Putamen (tissue), 1 donor: ENCODE measurements at regions not wholly inside any gene's neighbourhood (a gene's known extent, or its start where the extent isn't known, plus 50 kb on each side); places are given as distances from the start of the nearest gene placed in this dataset.

Experiments used
- DNase-seq: peaks from one replicate; pipeline ENCODE4 v3.0.0-alpha.2; 2016; ENCODE audit warnings: low spot score

GRCh38 chr12:131486451-131487230 lies 224.2 kb upstream of the SFSWAP start:
- no peak for DNase-seq

- DNase-seq: no peak
Measured at GRCh38 chr12:131487388-131488124, 223.3 kb upstream of the SFSWAP start.

DNA sequence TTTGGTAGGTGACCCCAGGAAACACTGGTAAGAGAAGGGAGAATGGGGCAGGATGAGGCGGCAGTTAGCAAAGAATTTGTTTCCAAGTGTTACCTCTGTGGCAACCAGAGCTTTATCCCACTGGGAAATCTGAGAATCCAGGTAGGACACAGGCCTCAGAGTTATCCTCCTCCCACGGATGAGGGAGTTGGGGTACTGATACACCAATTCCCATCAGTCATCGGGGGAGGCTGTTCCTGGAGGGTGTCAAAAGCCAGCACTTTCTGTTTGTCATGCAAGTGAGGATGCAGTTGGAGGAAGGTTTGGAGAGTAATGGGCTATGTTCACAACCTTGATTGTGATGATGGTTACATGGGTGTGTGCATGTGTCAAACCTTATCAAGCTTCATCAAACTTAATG lies 221.2 kb upstream of the SFSWAP start:
- DNase-seq: no peak

- no peak for DNase-seq
Measured at GRCh38 chr12:131491155-131491554, 219.7 kb upstream of the SFSWAP start.

DNA sequence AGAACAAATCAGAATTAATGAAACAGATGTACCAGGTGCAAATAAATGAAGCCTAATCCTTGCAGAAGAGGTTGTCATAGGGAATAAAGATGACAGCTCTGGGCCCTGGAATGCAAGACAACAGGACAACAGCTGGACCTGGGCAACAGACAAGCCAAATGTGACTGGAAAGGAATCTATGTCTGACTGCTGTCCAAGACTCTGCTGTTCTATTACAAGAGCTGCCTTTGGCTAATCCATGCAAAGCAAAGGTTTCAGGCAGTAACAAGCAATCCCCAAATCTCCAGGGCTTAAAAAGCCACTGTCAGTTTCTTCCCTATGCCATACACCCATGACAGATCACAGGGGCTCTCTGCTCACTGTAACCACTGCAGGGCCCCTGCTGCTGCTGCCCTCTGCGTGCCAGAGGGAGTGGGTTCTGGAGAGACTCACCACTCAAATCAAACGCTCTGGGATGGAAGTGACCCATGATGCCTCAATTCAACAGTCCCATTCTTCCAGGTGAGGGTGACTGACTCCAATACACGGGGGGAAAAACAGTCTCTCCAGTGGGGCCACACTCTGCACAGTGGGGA lies 218.9 kb upstream of the SFSWAP start:
- no peak for DNase-seq

DNA sequence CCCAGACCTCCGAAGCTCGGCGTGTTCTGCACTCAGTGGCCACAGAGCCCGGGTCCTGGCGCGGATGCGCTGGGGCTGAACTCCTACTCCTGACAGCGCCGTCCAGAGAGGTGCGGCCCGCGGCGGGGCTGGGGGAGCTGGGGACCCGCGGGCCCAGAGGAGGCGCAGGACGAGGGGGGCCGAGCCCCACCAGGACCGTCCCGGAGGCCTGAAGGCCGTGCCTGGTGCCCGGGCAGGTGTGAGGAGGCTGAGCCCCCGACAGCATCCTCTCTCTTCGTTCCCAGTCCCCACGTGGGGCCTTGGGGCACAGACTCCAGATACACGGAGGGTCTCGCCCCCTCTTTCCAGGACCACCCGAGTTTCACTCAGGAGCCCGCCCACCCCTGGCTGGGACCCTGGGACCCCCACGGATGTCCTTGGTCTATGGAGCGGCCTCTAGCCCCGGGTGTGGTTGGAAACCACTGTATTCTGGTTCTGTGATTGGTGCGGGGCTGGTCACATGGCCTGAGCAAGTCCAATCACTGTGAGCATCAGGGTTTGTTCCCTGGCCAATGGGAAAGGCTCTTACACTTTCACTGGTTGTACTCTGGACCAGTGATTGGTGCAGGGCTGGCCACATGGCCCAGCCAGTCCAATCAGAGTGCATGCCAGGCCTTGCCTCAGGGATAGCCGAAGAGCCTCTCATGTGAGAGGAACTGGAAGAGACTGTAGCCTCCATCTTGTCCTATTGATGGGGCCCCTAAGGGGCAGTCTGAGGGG lies 217.6 kb upstream of the SFSWAP start:
- no peak for DNase-seq

GRCh38 chr12:131494216-131494615 lies 216.7 kb upstream of the SFSWAP start:
- DNase-seq: no peak

DNA sequence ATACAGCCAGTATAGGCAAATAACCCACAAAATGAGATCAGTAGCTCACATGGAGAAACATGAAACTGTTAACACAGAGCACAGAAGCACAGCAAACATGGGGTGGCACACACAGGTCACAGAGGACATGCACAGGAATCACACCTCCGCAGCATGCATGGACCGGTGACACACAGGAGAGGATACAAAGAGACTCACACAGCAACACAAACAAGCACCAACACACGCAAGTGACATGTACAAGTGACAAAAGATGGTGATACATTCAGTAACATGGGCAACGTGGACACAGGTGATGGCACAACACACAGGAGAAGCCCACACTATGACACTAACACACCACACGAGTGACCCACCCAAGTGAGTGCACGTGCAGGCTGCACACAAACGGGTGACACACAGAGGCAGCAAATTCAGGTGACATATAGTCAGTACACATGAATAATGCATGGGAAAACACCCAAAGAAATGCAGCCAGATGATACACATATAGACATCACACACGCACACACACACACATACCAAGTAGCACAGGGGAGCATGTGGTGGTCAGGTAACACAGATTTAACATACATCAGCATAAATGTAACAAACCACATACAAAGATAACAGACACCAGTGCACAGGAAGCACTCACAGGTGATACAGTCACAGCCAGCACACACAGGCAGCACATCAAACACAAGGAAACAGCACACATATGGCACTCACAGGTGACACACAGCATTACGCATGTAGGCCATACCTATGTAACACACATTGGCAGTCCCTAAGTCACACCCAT lies 216.0 kb upstream of the SFSWAP start:
- no peak for DNase-seq

- DNase-seq: no peak
Measured at GRCh38 chr12:131497966-131498365, 212.9 kb upstream of the SFSWAP start.

DNA sequence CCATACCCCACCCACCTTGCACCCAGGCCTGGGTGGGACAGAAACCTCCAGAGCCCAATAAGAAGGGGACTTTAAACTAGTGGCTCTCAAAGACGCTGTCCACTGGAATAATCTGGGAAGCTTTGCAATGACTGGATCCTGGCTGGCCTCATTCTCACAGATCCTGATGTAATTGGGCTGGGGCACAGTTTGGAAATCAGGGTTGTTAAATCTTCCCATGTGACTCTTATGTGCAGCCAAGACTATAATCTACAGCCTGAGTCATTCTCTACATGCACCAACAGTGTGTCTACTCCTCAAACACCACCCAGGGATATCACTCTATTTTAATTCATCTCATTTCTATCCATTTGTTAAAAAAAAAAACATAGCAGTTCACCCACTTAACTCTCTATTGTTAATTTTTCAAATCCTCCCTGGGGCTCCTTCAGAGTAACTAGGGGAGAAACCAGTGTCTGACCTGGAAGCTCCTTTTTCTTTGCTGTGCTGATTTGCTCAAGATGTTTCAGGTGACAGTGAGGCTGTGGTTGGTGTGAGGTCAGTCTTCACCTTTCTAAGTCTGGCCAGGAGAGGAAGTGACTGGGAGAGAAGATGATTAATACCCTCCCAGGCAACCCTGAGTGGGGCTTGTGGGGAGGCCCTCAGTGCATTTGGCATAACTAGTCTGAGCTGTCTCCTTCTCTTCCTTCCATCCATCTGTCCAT lies 211.6 kb upstream of the SFSWAP start:
- DNase-seq: no peak

DNA sequence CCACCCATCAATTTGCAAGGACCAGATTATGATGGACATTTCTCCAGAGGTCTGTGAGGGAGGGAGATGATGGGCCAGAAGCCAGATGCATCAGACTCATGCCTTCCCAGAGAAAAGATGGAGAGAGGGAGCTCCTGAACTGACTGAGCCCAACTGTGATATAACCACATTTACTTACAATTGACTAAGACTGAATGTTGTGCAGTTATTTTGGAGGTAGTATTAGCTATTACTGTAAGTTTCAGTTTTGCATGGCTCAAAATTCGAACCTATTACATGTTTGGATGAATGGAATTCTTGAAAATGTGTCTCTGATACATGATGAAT lies 211.1 kb upstream of the SFSWAP start:
- no peak for DNase-seq

- DNase-seq: no peak
Measured at GRCh38 chr12:131500564-131500963, 210.3 kb upstream of the SFSWAP start.

DNA sequence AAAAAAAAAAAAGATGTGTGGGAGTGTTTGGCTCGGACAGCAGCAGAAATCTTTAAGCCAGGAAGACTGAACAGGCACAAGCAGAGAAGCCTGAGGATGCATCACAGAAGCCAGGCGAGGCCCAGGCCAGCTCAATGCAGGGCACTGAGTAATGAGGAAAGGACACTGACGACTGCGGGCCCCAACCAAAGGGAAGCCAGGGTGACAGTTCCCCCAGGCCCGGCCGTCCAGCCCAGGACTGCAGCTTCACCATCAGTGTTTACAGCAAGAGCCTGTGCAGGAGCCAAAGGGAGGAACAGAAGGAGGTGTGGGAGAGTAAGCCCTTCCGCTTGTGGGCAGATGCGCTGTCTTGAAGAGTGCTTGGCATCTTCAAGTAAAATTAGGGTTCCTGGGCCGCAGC lies 205.3 kb upstream of the SFSWAP start:
- DNase-seq: peak; percentile 2

DNA sequence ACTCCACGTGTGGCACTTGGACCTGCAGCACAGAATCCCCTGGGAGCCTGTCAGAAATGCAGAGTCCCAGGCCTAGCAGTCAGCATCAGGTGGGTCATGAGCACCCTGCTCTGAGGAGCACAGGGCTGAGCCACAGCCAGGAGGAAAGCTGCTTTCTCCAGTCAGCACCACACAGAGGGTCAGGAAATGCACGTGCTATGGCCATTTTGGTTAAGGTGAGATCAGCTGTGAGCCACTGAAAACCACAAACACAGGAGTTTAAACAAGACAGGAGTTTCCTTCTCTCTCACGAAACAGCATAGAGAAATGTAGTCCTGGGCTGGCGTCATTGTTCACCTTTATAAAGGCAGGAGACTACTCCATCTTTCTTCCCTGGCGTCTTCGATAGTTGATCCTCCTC lies 204.5 kb upstream of the SFSWAP start:
- no peak for DNase-seq

GRCh38 chr12:131507094-131507493 lies 203.8 kb upstream of the SFSWAP start:
- DNase-seq: no peak

- DNase-seq: no peak
Measured at GRCh38 chr12:131507881-131508280, 203.0 kb upstream of the SFSWAP start.

GRCh38 chr12:131509701-131510100 lies 201.2 kb upstream of the SFSWAP start:
- DNase-seq: no peak

DNA sequence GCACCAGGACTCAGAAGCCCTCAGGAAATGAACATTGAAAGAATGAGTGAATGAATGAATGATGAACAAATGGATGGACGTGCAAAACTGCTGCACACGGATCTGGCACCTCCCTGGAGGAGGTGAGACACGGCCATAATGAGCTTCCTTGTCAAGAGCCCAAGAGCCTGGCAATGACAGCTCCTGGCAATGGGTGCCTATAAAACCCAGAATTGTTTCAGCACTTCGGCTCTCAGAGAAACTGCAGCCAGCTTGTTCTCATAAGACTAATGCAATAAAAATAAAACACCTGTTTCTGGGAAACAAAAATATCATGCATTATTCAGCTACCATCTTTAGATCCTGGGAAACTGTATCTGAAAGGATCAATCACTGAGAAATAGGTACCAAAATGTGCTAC lies 200.5 kb upstream of the SFSWAP start:
- DNase-seq: no peak

GRCh38 chr12:131511391-131511802 lies 199.5 kb upstream of the SFSWAP start:
- DNase-seq: peak; percentile 78

- no peak for DNase-seq
Measured at GRCh38 chr12:131511803-131512561, 198.9 kb upstream of the SFSWAP start.
